Activated gamma-delta T cell treated with anti-CD3 and anti-CD28 coated beads, Interleukin-2, amount 50 U/mL, for 16 hours (primary cell): ENCODE measurements at regions not wholly inside any gene's neighbourhood (a gene's known extent, or its start where the extent isn't known, plus 50 kb on each side); places are given as distances from the start of the nearest gene placed in this dataset.
A peak's percentile ranks its signal among the peaks of the same experiment; 100 is the strongest.

ENCODE experiments used
- DNase-seq: peaks from one replicate; pipeline ENCODE4 v3.0.0-alpha.2; 2020; ENCODE audit warnings: low read depth

DNA sequence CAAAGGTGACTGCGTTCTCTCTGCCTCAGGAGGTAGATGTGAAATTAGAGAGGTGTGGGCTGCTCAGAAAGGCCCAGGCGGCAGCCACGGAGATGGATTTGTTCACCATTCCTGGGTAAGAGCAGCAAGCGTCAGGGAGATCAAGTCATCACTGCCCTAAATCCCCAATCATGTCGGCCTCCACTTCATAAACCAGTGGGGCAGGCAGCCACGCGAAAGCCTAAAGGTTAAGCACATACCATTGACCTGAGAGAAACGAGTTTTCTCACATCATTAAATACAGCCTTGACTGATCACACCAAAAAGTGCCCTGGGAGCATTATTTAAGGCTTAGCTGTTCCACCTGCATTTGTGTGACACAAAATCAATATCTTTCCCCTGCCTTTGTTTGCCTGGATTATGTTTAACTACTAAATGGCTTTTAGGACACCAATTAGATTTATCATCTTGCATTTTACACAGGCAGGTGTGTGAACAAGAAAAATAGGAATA is 50.7 kb upstream of the FOXB1 start:
- DNase-seq = no peak

DNA sequence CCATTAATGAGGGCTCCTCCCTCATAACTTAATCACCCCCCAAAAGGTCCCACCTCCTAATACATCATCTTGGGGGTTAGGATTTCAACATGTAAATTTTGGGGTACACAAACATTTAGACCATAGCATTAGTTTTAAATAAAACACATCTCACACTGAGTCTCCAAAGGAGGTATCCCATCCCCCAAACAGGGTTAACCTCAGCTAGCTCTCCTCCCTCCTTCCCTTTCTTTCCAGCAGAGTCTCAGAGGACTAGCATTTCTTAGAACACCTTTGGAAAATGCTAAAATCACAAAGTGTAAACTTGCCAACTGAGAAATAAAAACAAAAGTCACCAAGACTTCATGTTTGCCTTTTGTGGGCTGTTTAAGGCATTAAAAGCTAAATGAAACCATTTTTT is 51.2 kb upstream of the FOXB1 start:
- DNase-seq = no peak

DNA sequence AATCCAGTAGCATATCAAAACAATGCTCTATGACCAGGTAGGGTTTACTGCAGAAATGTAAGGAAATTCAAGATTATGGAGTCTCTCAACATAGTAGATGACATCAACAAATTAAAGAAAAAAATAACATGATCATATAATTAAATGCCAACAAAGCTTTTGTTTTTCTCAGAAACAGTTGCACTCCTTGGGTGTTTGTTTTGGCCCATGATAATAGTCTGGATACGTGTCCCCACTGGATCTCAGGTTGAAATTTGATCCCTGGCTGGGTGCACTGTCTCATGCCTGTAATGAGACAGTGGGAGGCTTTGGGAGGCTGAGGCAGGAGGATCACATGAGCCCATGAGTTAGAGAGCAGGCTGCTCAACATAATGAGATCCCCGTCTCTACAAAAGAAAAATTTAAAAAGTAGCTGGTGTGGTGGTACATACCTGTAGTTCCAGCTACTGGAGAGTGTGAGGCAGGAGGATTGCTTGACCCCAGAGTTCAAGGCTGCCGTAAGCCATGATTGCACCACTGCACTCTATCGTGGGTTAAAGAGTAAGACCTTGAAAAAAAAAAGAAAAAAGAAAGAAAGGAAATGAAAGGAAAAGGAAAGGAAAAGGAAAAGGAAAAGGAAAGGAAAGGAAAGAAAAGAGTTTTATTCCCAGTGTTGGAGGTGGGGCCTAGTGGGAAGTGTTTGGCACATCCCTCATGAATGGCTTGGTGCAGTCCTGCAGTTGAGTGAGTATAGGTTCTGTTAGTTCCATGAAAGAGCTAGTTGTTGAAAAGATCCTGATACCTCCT is 53.3 kb upstream of the FOXB1 start:
- no peak for DNase-seq

GRCh38 chr15:59948924-59949613 is 55.0 kb upstream of the FOXB1 start:
- no peak for DNase-seq

- DNase-seq = no peak
Measured at GRCh38 chr15:59946084-59946483, 58.0 kb upstream of the FOXB1 start.

DNA sequence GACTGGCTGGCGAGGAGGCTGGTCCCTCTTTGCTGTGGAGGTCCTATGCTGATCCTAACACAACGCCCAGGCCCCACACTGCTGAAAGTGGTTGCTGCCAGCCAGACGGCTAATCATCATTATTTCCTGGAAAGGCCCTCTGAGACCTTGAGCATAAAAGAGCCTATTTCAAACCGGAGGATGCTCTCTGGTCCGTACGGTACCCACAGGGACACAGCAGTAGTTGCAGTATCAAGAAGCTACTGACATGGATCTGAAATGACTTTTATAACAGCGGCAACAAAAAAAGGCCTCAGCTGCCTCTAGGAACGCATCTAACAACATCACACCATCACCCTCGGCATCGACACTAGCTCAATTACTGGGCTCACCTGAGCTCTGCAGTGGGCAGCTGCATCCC is 59.1 kb upstream of the FOXB1 start:
- no peak for DNase-seq

GRCh38 chr15:59941612-59942011 is 62.5 kb upstream of the FOXB1 start:
- no peak for DNase-seq

DNA sequence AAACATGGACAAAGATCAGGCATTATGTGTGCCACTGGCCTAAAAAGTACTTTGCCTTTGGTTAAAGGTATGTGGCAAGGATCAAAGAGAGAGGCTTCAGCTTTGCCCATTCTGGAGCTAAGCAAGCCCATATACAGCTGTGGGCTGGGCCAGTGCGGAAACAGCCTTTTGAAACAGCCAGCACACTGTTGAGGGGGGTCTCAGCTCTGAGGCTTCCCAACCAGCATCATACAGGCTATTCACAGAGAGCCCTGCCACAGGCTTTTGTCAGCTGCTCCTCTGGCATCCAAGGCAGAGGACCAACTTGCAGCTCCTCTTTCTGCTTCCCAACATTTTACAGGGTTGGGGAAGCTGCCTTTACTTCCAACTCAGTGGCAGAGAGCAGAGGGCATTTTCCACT is 63.2 kb upstream of the FOXB1 start:
- DNase-seq = no peak

- no peak for DNase-seq
Measured at GRCh38 chr15:59940456-59940855, 63.7 kb upstream of the FOXB1 start.

- no peak for DNase-seq
Measured at GRCh38 chr15:59936741-59937140, 67.4 kb upstream of the FOXB1 start.

DNA sequence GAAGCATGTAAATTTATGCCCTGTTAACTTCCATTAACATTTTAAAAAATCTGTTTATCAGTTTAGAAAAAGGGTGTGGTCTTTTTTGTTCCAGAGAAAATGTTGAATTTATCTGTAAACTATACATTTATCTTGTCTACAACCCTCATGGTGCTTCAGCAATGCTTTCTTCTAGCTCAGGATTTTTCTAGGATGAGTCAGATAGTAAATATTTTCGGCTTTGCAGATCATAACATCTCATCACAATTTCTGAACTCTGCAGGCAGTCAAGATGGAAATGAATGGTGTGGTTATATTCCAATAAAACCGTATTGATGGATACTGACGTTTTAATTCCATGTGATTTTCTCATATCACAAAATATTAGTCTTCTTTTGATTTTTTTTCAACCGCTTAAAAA is 70.5 kb upstream of the FOXB1 start:
- DNase-seq = no peak

DNA sequence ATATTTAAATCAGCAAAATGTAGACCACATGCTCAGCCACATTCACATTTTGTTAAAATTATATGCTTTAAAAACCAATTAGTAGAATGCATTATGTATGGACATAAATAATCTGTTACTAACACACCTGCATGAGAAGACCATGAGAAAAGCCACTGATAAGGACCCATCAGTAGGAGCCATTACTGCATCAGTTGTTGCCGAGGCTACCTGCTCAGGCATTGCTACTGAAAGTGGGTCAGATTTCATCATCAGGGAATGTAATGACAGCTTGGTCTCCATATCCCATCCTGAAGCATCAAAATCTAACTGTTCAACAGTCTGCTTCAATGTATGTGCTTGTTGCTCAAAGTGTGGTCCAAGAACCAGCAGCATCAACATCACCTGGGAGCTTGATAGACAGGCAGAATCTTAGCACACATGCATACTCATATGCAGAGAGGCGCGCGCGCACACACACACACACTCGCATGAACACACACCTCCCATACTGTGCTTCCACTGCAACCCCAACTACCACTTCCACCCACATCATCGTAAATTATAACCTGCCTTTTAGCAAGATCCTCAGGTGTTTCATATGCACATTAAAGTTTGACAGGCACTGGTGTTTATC is 72.4 kb upstream of the FOXB1 start:
- no peak for DNase-seq

GRCh38 chr15:59924812-59925522 is 79.1 kb upstream of the FOXB1 start:
- no peak for DNase-seq

DNA sequence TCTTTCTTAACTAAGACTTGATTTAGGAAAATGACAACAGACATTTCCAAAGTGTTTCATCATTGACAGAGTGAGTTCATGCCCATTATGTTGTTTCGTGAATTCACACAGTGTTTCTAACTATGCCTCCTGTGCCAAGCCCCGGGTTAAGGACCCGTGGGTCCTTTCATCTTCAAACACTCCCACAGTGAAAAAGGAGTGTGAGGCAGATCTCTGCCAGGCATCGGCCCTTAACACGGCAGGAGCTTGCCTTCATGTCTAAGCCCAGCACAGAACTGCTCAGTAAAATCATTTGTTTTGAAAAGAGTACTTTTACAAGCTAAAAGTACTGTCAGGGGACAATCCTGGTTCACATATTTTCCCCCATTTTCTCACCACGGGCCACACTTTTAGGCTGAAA is 80.0 kb upstream of the FOXB1 start:
- no peak for DNase-seq

GRCh38 chr15:59923508-59923907 is 80.6 kb upstream of the FOXB1 start:
- no peak for DNase-seq

GRCh38 chr15:59918994-59919951 is 84.8 kb upstream of the FOXB1 start:
- no peak for DNase-seq

GRCh38 chr15:59917504-59918157 is 86.5 kb upstream of the FOXB1 start:
- DNase-seq = peak; percentile 47

- no peak for DNase-seq
Measured at GRCh38 chr15:59906046-59906445, 98.1 kb upstream of the FOXB1 start.

DNA sequence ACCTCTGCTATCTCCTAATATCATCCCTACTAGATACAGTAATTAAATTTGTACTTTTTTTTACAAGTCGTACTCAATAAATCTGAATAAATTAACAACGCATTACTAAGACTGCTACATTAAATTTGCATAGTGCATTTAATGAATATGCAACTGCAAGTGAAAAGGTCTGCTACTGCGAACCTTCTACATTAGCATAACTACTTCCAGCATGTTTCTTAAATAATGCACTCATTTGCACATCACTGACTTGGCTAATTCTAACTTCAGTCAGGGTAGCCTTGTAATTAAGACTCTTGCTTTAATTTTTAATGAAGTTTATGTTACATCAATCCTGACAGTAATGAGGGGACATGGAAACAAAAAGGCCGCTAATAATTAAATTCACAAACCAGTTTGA is 98.9 kb upstream of the FOXB1 start:
- no peak for DNase-seq

- no peak for DNase-seq
Measured at GRCh38 chr15:59904450-59905135, 99.5 kb upstream of the FOXB1 start.
